MCF 10A (cell line): ENCODE measurements at regions not wholly inside any gene's neighbourhood (a gene's known extent, or its start where the extent isn't known, plus 50 kb on each side); places are given as distances from the start of the nearest gene placed in this dataset.

Experiments
- BruUV-seq: library from RNA; stranded (reverse); fragments of 400-500 nt; replicated peaks from 2 replicates; lab custom pipeline; 2021; lab: Mats Ljungman, UMichigan
- CTCF ChIA-PET: fragments of 300-600 bp; sonication (Branson Sonifier 250); formaldehyde crosslinking; extraction: SDS; loops from one replicate; lab custom pipeline; 2021; ENCODE audit warnings: antibody characterized with exemption, inconsistent platforms; lab: Yijun Ruan, JAX
- POLR2A ChIA-PET: fragments of 300-600, 350-650 bp; sonication (Branson Sonifier 250); formaldehyde crosslinking; extraction: SDS; loops from one replicate; lab custom pipeline; 2020; ENCODE audit warnings: antibody characterized with exemption, inconsistent platforms; lab: Yijun Ruan, JAX
- DNase-seq: peaks from one replicate; pipeline ENCODE4 v3.0.0-alpha.2; 2018; ENCODE audit not compliant: unreplicated experiment
- H3K27ac Mint-ChIP-seq: one replicate; pipeline ENCODE4 v1.8.0; 2022; ENCODE audit warnings: mild to moderate bottlenecking, low read depth, mixed read lengths; ENCODE audit not compliant: unreplicated experiment
- H3K27me3 Mint-ChIP-seq: one replicate; pipeline ENCODE4 v1.8.0; 2022; ENCODE audit warnings: mixed read lengths; ENCODE audit not compliant: insufficient read depth, unreplicated experiment
- H3K36me3 Mint-ChIP-seq: one replicate; pipeline ENCODE4 v1.8.0; 2022; ENCODE audit warnings: mild to moderate bottlenecking, moderate library complexity, mixed read lengths; ENCODE audit not compliant: insufficient read depth, unreplicated experiment
- H3K4me1 Mint-ChIP-seq: one replicate; pipeline ENCODE4 v1.8.0; 2022; ENCODE audit warnings: mixed read lengths; ENCODE audit not compliant: insufficient read depth, unreplicated experiment
- H3K4me3 Mint-ChIP-seq: one replicate; pipeline ENCODE4 v1.8.0; 2022; ENCODE audit warnings: mild to moderate bottlenecking, moderate library complexity, mixed read lengths; ENCODE audit not compliant: unreplicated experiment
- H3K9me3 Mint-ChIP-seq: one replicate; pipeline ENCODE4 v1.8.0; 2022; ENCODE audit warnings: mixed read lengths; ENCODE audit not compliant: unreplicated experiment
- CTCF ChIP-seq: fragments of 200-600 bp; IDR thresholded peaks from one replicate; pipeline ENCODE4 v1.8.0; 2022; ENCODE audit warnings: antibody characterized with exemption, mild to moderate bottlenecking; ENCODE audit not compliant: unreplicated experiment
- intact Hi-C: fragments of 100-400 bp; cut with micrococcal nuclease; formaldehyde crosslinking; loops from 2 replicates; pipeline ENCODE4 v1.14.1; 2022

GRCh38 chr16:49931266-49931665, 75.4 kb upstream of the ZNF423 start:
- intact Hi-C loops: no loop called here
- ChIA-PET CTCF (interaction anchor here (0.6 to 4.5 kb wide), 3 partner anchors 9 to 523 kb away, joined by 3 to 29 read pairs (median 7); no protein-coding TSS in a partner anchor), POLR2A (no interaction called here)
- Mint-ChIP-seq H3K4me3 (no peak overlapping the region), H3K27me3 (peaks cover 17% of the 10 kb centered on the region), H3K36me3 (no peaks in the 10 kb centered on the region), H3K9me3 (no peaks in the 10 kb centered on the region), H3K27ac (no peak overlapping the region), H3K4me1 (peaks cover 6% of the 10 kb centered on the region)
- no peak for TF ChIP-seq CTCF
- DNase-seq: no peak
- BruUV-seq: no TSS peak

- Mint-ChIP-seq H3K27me3 (peaks cover 15% of the 10 kb centered on the region), H3K9me3 (no peaks in the 10 kb centered on the region), H3K27ac (no peak overlapping the region), H3K4me3 (no peak overlapping the region), H3K36me3 (no peaks in the 10 kb centered on the region), H3K4me1 (peaks cover 6% of the 10 kb centered on the region)
- CTCF ChIA-PET: interaction anchor here (1.4 to 4.5 kb wide), 2 partner anchors 10 to 524 kb away, joined by 7 to 29 read pairs; no protein-coding TSS in a partner anchor
- BruUV-seq: no TSS peak
- POLR2A ChIA-PET: interaction anchor here (0.5 to 1.3 kb wide), 2 partner anchors 9 to 13 kb away, joined by 3 to 4 read pairs; no protein-coding TSS in a partner anchor
- intact Hi-C loops: no loop called here
- DNase-seq: no peak
- TF ChIP-seq CTCF: no peak
Measured at GRCh38 chr16:49931916-49932315, 76.0 kb upstream of the ZNF423 start.

- DNase-seq: no peak
- H3K27ac Mint-ChIP-seq: no peak overlapping the region
- H3K36me3 Mint-ChIP-seq: no peaks in the 10 kb centered on the region
- peaks cover 6% of the 10 kb centered on the region for H3K4me1 Mint-ChIP-seq
- peaks cover 15% of the 10 kb centered on the region for H3K27me3 Mint-ChIP-seq
- ChIA-PET POLR2A (interaction anchor here (0.5 to 1.3 kb wide), 2 partner anchors 10 to 14 kb away, joined by 3 to 4 read pairs; no protein-coding TSS in a partner anchor), CTCF (interaction anchor here (1.4 to 4.5 kb wide), 2 partner anchors 10 to 525 kb away, joined by 7 to 29 read pairs; no protein-coding TSS in a partner anchor)
- no TSS peak for BruUV-seq
- no peaks in the 10 kb centered on the region for H3K9me3 Mint-ChIP-seq
- intact Hi-C loops: no loop called here
- H3K4me3 Mint-ChIP-seq: no peak overlapping the region
- TF ChIP-seq CTCF: no peak
Measured at GRCh38 chr16:49932434-49932833, 76.5 kb upstream of the ZNF423 start.

GRCh38 chr16:49932946-49933345, 77.0 kb upstream of the ZNF423 start:
- CTCF ChIA-PET: interaction anchor here (0.6 to 4.5 kb wide), 3 partner anchors 11 to 179 kb away, joined by 3 to 29 read pairs (median 4); no protein-coding TSS in a partner anchor
- POLR2A ChIA-PET: interaction anchor here (1.3 kb wide), 1 partner anchor 10 kb away, joined by 3 read pairs; no protein-coding TSS in a partner anchor
- H3K27ac Mint-ChIP-seq: no peak overlapping the region
- no peaks in the 10 kb centered on the region for H3K9me3 Mint-ChIP-seq
- DNase-seq: peak; percentile 4
- no peak overlapping the region for H3K4me3 Mint-ChIP-seq
- H3K36me3 Mint-ChIP-seq: no peaks in the 10 kb centered on the region
- H3K27me3 Mint-ChIP-seq: peaks cover 15% of the 10 kb centered on the region
- intact Hi-C loops: no loop called here
- TF ChIP-seq CTCF: no peak
- peaks cover 6% of the 10 kb centered on the region for H3K4me1 Mint-ChIP-seq
- no TSS peak for BruUV-seq
